Activated naive CD4-positive, alpha-beta T cell treated with anti-CD3 and anti-CD28 coated beads, Interleukin-2, amount 50 U/mL, for 72 hours (primary cell): ENCODE measurements at regions not wholly inside any gene's neighbourhood (a gene's known extent, or its start where the extent isn't known, plus 50 kb on each side); places are given as distances from the start of the nearest gene placed in this dataset.
"Not testable (repeated sequence)": the region's sequence is repeated elsewhere in the genome, so short reads cannot be mapped to it uniquely, and the experiment has no call there.

Experiments used
- ATAC-seq, 2 donors: fragments of 150-1000 bp; cut with Tn5 transposase; 2 replicates each; pipeline ENCODE4 v1.10.0; 2021; ENCODE audit warnings: mild to moderate bottlenecking in 2 of 2, moderate library complexity in 2 of 2
- DNase-seq, 2 donors: peaks; one replicate each; pipeline ENCODE4 v3.0.0; 2021 to 2022; ENCODE audit warnings: low spot score in 2 of 2
- H3K27ac Mint-ChIP-seq, 2 donors: one replicate each; pipeline ENCODE4 v1.8.0; 2022; ENCODE audit warnings: mild to moderate bottlenecking in 2 of 2, mixed read lengths in 2 of 2
- H3K36me3 Mint-ChIP-seq, 2 donors: one replicate each; pipeline ENCODE4 v1.8.0; 2022; ENCODE audit warnings: mixed read lengths in 2 of 2
- H3K9me3 Mint-ChIP-seq, 2 donors: one replicate each; pipeline ENCODE4 v1.8.0; 2022; ENCODE audit warnings: mixed read lengths in 2 of 2

GRCh38 chr7:136405931-136406777, 429.0 kb upstream of the MTPN start:
- Mint-ChIP-seq H3K9me3 (no peaks in the 10 kb centered on the region), H3K36me3 (no peaks in the 10 kb centered on the region), H3K27ac (no peak overlapping the region)
- peak in 1 of 2 donors; percentile 10 for DNase-seq
- ATAC-seq = peak in 1 of 2 donors; percentile 63

GRCh38 chr7:136403591-136403990, 426.4 kb upstream of the MTPN start:
- DNase-seq (no peak), ATAC-seq (no peak)
- Mint-ChIP-seq H3K27ac (no peak overlapping the region), H3K36me3 (no peaks in the 10 kb centered on the region), H3K9me3 (no peaks in the 10 kb centered on the region)

DNA sequence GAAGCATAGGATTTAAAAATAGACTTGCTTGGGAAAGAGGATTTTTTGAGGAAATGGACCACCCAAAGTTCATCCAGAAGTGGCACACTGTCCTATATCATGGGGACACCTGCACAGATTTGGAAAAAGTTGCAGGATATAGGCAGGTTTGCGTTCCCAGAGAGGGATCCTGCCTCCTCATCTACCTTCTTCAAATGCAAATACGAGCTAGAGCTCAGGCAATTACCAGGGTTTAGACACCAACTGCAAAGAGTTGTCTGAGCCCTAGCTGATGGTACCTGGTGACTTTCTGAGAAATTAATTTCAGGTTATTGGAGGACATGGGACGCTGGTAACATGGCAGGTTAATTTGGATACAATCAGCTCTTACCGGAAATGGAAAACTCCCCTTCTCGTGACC, 423.7 kb upstream of the MTPN start:
- no peaks in the 10 kb centered on the region for H3K36me3 Mint-ChIP-seq
- no peaks in the 10 kb centered on the region for H3K9me3 Mint-ChIP-seq

DNA sequence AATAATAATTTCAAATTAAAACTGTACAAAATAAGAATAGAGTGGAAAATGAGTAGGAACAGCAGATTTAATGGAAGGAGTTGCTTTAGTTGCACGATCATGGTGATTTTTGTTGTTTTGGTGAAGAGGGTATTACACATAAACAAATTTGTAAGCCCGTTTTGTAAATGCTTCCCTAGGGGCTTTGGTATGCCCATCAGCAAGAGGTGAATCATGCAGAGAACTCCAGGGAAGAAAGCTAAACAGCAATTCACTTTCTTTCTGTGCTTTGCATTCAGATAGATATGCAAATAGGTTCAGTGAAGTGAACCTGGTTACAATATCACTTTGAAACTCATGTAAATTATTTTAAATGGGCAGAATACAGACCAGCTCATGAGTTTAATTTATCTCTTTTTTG, 422.2 kb upstream of the MTPN start:
- DNase-seq (no peak), ATAC-seq (no peak)
- H3K9me3 Mint-ChIP-seq = no peaks in the 10 kb centered on the region
- H3K27ac Mint-ChIP-seq = no peak overlapping the region
- H3K36me3 Mint-ChIP-seq = no peaks in the 10 kb centered on the region

More for the DNA sequence above, 423.7 kb upstream of the MTPN start:
- no peak for DNase-seq
- H3K27ac Mint-ChIP-seq = no peak overlapping the region
- no peak for ATAC-seq

GRCh38 chr7:136392856-136393255, 415.7 kb upstream of the MTPN start:
- no peaks in the 10 kb centered on the region for H3K9me3 Mint-ChIP-seq
- DNase-seq (no peak), ATAC-seq (no peak)
- no peaks in the 10 kb centered on the region for H3K36me3 Mint-ChIP-seq
- no peak overlapping the region for H3K27ac Mint-ChIP-seq

DNA sequence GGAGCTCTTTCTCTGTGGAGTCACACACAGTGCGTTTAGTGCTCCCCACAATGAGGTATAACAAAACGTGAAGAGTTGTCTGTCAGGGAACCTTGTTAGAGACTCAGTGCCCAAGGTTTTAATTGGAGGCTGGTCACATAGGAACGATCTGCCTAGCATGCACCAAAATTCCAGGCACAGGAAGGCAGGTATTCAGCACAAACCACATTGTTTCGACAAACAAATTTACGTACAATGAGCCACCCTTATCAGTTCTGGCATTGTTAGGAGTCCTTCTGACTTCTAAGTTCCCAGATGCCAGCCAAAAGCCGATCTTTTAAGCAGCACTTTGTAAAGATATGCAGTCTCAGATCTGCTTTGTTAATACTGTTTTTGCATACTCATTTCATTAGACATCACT, 414.2 kb upstream of the MTPN start:
- H3K36me3 Mint-ChIP-seq = no peaks in the 10 kb centered on the region
- no peak overlapping the region for H3K27ac Mint-ChIP-seq
- no peaks in the 10 kb centered on the region for H3K9me3 Mint-ChIP-seq
- no peak for DNase-seq
- no peak for ATAC-seq

DNA sequence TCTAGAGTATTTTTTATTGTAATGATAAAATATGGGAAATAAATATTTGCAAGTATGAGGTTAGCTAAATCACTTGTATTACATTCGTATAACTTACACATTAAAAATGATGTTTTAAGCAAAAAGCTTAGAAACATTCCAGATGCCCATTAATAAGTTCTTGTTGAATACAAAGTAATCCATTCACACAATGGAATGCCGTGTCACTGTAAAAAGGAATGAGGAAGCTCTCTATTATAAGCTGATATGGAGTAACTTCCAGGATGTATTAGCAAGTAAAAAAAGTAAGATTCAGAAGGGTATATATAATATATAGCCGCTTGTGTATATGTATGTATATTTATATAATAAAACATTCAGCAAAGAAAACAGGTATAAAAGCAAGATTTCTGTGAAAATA, 412.8 kb upstream of the MTPN start:
- Mint-ChIP-seq H3K27ac (no peak overlapping the region), H3K9me3 (no peaks in the 10 kb centered on the region), H3K36me3 (no peaks in the 10 kb centered on the region)
- DNase-seq = no peak
- no peak for ATAC-seq

DNA sequence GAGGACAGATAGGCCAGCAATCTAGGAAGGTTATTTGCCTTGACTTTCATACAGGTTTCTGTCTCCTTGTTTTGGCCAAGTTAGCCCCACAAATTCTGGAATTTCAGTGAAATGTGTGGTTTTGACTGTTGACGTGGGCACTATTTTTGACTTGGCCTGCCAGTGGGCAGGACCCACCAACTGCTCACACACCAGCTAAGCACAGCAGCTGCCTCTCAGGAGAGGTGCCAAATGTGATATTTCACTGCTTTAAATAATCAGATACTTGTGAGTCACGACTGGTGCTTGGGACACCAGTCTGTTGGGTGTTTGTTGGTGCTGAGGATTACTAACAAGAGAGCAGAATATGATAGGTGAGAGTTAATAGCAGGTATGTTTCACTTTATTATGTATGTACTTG, 409.7 kb upstream of the MTPN start:
- no peak for ATAC-seq
- Mint-ChIP-seq H3K27ac (no peak overlapping the region), H3K36me3 (no peaks in the 10 kb centered on the region), H3K9me3 (no peaks in the 10 kb centered on the region)
- no peak for DNase-seq

DNA sequence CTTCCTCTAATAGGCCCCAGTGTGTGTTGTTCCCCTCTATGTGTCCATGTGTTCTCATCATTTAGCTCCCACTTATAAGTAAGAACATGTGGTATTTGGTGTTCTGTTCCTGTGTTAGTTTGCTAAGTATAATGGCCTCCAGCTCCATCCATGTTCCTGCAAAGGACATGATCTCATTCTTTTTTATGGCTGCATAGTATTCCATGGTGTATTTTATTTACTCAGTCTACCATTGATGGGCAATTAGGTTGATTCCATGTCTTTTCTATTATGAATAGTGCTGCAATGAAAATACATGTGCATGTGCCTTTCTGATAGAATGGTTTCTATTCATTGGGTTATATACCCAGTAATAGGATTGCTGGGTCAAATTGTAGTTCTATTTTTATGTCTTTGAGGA, 394.2 kb upstream of the MTPN start:
- not testable (repeated sequence) for H3K36me3 Mint-ChIP-seq, ATAC-seq, H3K27ac Mint-ChIP-seq

GRCh38 chr7:136370137-136370536, 393.0 kb upstream of the MTPN start:
- peaks cover 14 to 16% of the 10 kb centered on the region in 2 donors for H3K9me3 Mint-ChIP-seq
- H3K27ac Mint-ChIP-seq = no peak overlapping the region
- H3K36me3 Mint-ChIP-seq = no peaks in the 10 kb centered on the region
- no peak for DNase-seq
- no peak for ATAC-seq

More for the DNA sequence above, 394.2 kb upstream of the MTPN start:
- peaks cover 14 to 16% of the 10 kb centered on the region in 2 donors for H3K9me3 Mint-ChIP-seq
- DNase-seq = not testable (repeated sequence)

DNA sequence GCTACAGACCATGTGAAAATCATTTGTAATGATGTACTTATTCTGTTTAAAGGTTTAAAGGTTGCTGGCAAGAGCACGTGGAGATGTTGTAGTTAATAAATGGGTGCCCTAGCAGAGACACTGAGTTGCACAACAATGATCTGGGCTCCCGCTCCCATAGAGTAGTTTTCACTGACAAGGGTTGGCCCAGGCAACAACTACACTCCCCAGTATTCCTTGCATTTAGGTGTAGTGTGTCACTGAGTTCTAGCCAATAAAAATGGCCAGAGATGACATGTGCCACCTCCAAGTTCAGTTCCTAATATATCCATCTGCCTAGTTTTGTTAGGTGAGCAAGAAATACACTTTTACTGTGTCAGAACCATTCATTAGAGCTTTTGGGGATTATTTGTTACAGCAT, 392.1 kb upstream of the MTPN start:
- peaks cover 14 to 16% of the 10 kb centered on the region in 2 donors for H3K9me3 Mint-ChIP-seq
- no peak for ATAC-seq
- H3K27ac Mint-ChIP-seq = no peak overlapping the region
- H3K36me3 Mint-ChIP-seq = no peaks in the 10 kb centered on the region
- DNase-seq = no peak

DNA sequence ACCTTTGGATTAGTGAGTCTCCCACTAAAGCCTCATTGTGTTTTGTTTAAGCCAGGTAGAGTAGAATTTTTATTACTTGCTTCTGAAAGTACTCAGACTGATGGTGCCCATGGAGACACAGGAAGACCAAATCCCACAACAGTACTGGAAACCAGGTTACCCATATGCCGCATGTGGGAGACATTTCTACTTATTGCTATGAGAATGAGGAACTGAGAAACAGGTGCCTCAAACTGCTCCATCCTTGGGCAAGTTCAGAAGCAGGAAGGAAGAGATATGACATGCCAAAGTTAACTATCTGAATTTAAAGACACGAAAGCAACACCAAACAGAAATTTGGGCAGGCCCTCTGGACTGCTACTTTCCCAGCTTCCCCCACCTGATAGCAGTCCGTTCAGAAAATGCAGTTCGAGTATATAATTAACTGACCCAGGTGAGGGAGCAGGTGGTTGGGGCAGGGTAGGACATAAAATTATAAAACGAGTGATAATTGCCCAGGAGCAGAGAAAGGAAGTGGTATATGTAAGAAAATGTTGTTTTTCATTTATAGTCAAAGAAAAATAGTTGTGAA, 382.3 kb upstream of the MTPN start:
- ATAC-seq (no peak), DNase-seq (no peak)
- Mint-ChIP-seq H3K9me3 (peaks cover 0 to 10% of the 10 kb centered on the region in 2 donors), H3K27ac (no peak overlapping the region), H3K36me3 (peaks cover 0 to 6% of the 10 kb centered on the region in 2 donors)

- no peak overlapping the region for H3K27ac Mint-ChIP-seq
- ATAC-seq (no peak), DNase-seq (no peak)
- H3K9me3 Mint-ChIP-seq = no peaks in the 10 kb centered on the region
- no peaks in the 10 kb centered on the region for H3K36me3 Mint-ChIP-seq
Measured at GRCh38 chr7:136353287-136353686, 376.1 kb upstream of the MTPN start.

- H3K9me3 Mint-ChIP-seq = no peaks in the 10 kb centered on the region
- ATAC-seq = no peak
Measured at GRCh38 chr7:136348542-136349192, 371.5 kb upstream of the MTPN start.

GRCh38 chr7:136348142-136348541, 371.0 kb upstream of the MTPN start:
- Mint-ChIP-seq H3K9me3 (no peaks in the 10 kb centered on the region), H3K27ac (no peak overlapping the region), H3K36me3 (no peaks in the 10 kb centered on the region)
- ATAC-seq (no peak), DNase-seq (no peak)

More at GRCh38 chr7:136348542-136349192, 371.5 kb upstream of the MTPN start:
- Mint-ChIP-seq H3K36me3 (no peaks in the 10 kb centered on the region), H3K27ac (no peak overlapping the region)
- no peak for DNase-seq

DNA sequence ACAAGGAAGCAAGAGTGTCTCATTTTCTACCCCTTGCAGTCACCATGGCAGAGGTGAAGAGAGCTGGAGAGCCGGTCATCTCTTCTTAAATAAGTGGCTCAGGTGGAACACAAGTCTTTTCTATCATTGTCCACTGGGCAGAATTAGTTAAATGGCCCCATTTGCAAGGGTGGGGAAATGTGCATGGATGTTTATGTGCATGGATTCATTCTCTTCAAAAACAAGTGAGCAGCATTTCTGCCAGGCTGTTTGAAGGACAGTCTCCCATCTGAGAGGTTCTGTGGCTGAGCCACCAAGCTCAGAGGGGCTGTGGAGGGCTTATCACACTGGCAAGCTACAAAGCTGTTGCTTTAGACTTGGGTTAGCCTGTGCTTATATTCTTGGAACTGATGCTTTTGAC, 370.3 kb upstream of the MTPN start:
- H3K27ac Mint-ChIP-seq = no peak overlapping the region
- H3K9me3 Mint-ChIP-seq = no peaks in the 10 kb centered on the region
- no peaks in the 10 kb centered on the region for H3K36me3 Mint-ChIP-seq
- ATAC-seq (no peak), DNase-seq (no peak)

- no peaks in the 10 kb centered on the region for H3K36me3 Mint-ChIP-seq
- DNase-seq (no peak), ATAC-seq (no peak)
- H3K9me3 Mint-ChIP-seq = peaks cover 0 to 9% of the 10 kb centered on the region in 2 donors
- H3K27ac Mint-ChIP-seq = no peak overlapping the region
Measured at GRCh38 chr7:136342251-136342650, 365.1 kb upstream of the MTPN start.
